ENCODE measurements at regions not wholly inside any gene's neighbourhood (a gene's known extent, or its start where the extent isn't known, plus 50 kb on each side); places are given as distances from the start of the nearest gene placed in this dataset.

DNA sequence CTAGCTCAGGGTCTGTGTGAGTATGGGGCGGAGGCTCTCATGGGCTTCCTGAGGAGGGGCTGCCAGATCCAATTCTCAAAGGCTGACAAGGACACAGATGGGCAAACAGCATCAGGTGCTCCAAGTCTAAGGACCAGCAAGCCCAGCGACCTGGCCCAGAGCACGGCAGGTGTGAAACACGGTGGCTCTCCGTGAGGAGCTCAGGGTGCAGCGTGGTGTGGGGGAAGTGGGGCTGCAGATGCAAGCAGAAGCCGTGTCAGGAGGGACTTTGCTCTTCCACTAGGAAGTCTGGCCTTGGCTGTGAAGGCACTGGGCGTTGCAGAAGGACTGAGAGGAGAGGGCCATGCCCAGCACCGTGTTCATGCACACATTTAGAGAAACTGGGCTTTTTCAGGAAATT, 420.0 kb downstream of the GADD45G start:
- no peak overlapping the region for H3K9ac ChIP-seq (ENCODE audit: low read length)
- no peaks in the 10 kb centered on the region for H3K9me3 ChIP-seq (ENCODE audit: control insufficient read depth, low read depth, low read length)

DNA sequence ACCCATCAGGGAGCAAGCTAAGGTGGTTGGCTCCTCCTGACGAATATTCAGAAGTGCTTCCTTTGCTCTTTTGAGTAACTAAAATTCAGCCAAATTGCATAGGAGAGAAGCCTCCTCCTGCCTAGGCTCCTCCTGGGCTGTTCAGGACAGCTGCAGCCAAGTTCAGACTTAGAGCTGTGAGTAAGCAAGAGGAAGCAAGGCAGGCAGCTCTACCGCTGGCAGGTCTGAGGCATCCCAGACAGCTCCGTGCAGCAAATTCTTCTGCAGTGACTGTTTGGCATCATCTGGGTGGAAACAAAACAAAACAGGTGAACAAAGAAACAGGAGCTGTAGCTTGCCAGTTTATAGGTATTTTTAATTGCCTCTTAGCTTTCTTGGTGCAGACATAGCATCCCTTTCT, 421.0 kb downstream of the GADD45G start:
- no peak overlapping the region for H3K9ac ChIP-seq (ENCODE audit: low read length)
- no peaks in the 10 kb centered on the region for H3K36me3 ChIP-seq (ENCODE audit: control insufficient read depth, low read depth, low read length)
- H3K27ac ChIP-seq (ENCODE audit: low read length), result no peak overlapping the region
- H3K4me3 ChIP-seq (ENCODE audit: low read length), result no peak overlapping the region
- H3K9me3 ChIP-seq (ENCODE audit: control insufficient read depth, low read depth, low read length), result no peaks in the 10 kb centered on the region
- peaks cover 22% of the 10 kb centered on the region for H3K4me1 ChIP-seq (ENCODE audit: control insufficient read depth, low read depth, low read length)
- H3K27me3 ChIP-seq (ENCODE audit: control insufficient read depth, insufficient read depth, low read length), result no peaks in the 10 kb centered on the region

More for the DNA sequence above, 420.0 kb downstream of the GADD45G start:
- H3K36me3 ChIP-seq (ENCODE audit: control insufficient read depth, low read depth, low read length), result no peaks in the 10 kb centered on the region
- H3K4me3 ChIP-seq (ENCODE audit: low read length), result no peak overlapping the region
- H3K27ac ChIP-seq (ENCODE audit: low read length), result no peak overlapping the region
- H3K27me3 ChIP-seq (ENCODE audit: control insufficient read depth, insufficient read depth, low read length), result no peaks in the 10 kb centered on the region
- H3K4me1 ChIP-seq (ENCODE audit: control insufficient read depth, low read depth, low read length), result peaks cover 17% of the 10 kb centered on the region

DNA sequence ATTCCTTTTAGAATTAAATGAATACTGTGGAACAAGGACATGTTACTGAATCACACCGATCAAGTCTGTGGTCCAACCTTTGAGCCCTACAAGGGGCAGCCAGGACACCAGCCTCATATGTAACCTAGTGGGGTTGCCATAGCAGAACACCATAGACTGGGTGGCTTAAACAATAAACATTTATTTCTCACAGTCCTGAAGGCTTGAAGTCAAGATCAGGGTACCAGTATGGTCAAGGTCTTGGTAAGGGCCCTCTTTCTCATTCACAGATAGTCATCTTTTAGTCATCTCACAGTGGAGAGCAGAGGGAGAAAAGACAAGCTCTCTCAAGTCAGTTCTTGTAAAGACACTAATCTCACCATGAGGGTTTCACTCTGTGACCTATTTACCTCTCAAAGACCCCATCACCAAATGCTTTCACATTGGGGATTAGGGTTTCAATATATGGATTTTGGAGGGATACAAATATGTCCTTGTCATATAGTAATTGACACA, 422.5 kb downstream of the GADD45G start:
- H3K27ac ChIP-seq (ENCODE audit: low read length), result no peak overlapping the region
- no peaks in the 10 kb centered on the region for H3K36me3 ChIP-seq (ENCODE audit: control insufficient read depth, low read depth, low read length)
- H3K9me3 ChIP-seq (ENCODE audit: control insufficient read depth, low read depth, low read length), result no peaks in the 10 kb centered on the region
- H3K4me1 ChIP-seq (ENCODE audit: control insufficient read depth, low read depth, low read length), result peaks cover 22% of the 10 kb centered on the region
- H3K27me3 ChIP-seq (ENCODE audit: control insufficient read depth, insufficient read depth, low read length), result no peaks in the 10 kb centered on the region
- no peak overlapping the region for H3K9ac ChIP-seq (ENCODE audit: low read length)
- H3K4me3 ChIP-seq (ENCODE audit: low read length), result no peak overlapping the region

DNA sequence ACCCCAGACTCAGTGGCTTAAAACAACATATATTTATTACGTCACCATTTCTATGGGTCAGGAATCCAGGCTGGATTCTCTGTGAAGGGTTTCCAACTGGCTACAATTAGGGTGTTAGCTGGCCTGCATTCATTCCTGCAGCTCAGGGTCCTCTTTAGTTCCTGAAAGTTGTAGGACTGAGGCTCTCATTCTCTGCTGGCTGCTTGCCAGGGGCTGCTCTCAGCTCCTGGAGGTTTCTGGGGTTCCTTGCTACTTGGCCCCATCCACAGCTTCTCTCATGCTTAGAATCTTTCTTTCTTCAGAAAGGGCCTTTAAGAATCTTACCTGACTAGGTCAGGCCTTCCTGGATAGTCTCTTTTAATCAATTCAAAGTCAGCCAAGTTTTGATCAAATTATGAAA, 424.6 kb downstream of the GADD45G start:
- Histone ChIP-seq H3K9me3 (ENCODE audit: control insufficient read depth, low read depth, low read length) (no peaks in the 10 kb centered on the region), H3K4me3 (ENCODE audit: low read length) (no peak overlapping the region), H3K27ac (ENCODE audit: low read length) (no peak overlapping the region), H3K9ac (ENCODE audit: low read length) (no peak overlapping the region), H3K27me3 (ENCODE audit: control insufficient read depth, insufficient read depth, low read length) (no peaks in the 10 kb centered on the region), H3K4me1 (ENCODE audit: control insufficient read depth, low read depth, low read length) (peaks cover 26% of the 10 kb centered on the region), H3K36me3 (ENCODE audit: control insufficient read depth, low read depth, low read length) (no peaks in the 10 kb centered on the region)

DNA sequence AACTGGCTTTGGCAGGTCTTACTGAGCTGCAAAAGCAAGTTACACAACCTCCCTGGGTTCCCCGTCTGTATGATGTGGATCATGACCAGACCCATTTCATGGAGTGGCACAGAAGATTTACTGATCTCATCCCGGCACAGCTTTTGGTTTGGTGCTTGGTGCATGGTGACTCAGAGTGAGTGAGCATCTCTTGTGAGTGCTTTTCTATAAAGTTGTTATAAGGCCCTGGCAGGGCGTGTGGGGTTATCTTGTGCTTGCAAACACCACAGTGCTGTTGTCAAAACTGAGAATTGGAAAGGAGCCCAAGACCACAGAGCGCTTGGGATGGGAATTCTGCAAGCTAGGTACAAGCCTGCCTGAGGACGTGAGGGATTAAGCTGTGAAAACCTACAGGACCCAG, 425.2 kb downstream of the GADD45G start:
- Histone ChIP-seq H3K36me3 (ENCODE audit: control insufficient read depth, low read depth, low read length) (no peaks in the 10 kb centered on the region), H3K27ac (ENCODE audit: low read length) (no peak overlapping the region), H3K4me3 (ENCODE audit: low read length) (no peak overlapping the region), H3K9ac (ENCODE audit: low read length) (no peak overlapping the region), H3K4me1 (ENCODE audit: control insufficient read depth, low read depth, low read length) (peaks cover 32% of the 10 kb centered on the region), H3K27me3 (ENCODE audit: control insufficient read depth, insufficient read depth, low read length) (no peaks in the 10 kb centered on the region), H3K9me3 (ENCODE audit: control insufficient read depth, low read depth, low read length) (no peaks in the 10 kb centered on the region)

DNA sequence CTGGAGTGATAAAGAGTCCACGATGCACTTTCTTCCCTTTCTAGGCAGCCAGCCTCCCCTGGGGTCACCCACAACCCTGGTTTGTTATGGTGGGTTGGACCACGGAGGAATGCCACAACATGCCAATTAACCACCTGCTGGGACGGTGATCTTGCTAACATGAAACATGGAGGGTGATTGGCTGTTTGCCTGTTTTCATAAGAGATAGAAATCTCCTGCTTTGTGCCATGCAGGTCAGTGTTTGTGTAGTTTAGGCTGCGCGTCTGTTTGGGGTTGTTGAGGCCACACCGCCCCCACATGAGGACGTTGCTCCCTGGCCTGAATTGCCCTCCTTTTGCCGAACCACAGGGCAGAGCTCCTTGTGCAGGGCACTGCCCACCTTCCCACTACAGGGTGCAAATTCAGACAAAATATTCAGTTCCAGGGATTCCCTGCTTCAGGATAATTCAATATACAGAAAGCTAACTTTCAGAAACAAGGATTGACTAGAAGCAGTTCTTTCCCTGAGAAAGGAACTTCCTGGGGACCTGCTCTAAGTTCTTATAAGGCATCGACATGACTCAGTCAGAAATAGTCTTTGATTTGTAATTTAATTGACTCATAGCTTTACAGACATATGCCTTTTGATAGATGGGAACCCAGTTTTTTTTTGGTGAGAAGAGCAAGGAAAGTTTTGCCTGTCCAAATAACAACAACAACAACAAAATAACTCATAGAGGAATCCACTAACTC, 427.6 kb downstream of the GADD45G start:
- H3K9ac ChIP-seq (ENCODE audit: low read length), result no peak overlapping the region

DNA sequence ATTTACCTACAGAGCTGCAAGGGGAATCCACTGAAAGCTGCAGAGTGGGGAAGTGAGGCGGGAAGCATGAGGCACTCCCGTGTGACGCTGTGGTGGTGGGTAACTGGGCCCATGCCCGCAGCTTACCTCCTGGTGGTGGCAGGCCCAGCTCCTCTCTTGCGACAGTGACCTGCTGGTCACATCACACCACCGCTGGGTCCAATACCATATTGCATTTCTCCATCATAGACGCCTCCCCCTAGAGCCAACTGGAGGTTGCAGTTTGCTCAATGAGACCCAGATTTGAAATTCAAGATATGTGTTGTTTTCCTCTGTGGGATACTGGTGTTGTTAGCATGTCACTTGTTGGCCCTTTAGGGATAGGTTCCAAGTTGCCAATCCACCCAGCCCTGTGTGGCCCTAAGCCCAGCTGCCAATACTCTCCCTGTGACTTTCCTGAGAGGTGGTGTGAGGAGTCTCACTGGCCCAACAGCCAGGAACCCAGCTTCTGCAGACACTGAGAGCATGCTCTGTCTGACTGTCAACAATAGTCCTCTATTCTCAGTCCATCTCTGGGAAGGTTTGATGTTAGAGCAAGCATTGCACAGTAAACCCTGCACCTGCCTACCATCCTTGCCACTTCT, 428.3 kb downstream of the GADD45G start:
- Histone ChIP-seq H3K27me3 (ENCODE audit: control insufficient read depth, insufficient read depth, low read length) (no peaks in the 10 kb centered on the region), H3K4me1 (ENCODE audit: control insufficient read depth, low read depth, low read length) (peaks cover 21% of the 10 kb centered on the region), H3K4me3 (ENCODE audit: low read length) (no peak overlapping the region), H3K9me3 (ENCODE audit: control insufficient read depth, low read depth, low read length) (no peaks in the 10 kb centered on the region), H3K36me3 (ENCODE audit: control insufficient read depth, low read depth, low read length) (no peaks in the 10 kb centered on the region), H3K27ac (ENCODE audit: low read length) (no peak overlapping the region), H3K9ac (ENCODE audit: low read length) (no peak overlapping the region)

More for the DNA sequence above, 427.6 kb downstream of the GADD45G start:
- H3K4me3 ChIP-seq (ENCODE audit: low read length), result no peak overlapping the region
- H3K27me3 ChIP-seq (ENCODE audit: control insufficient read depth, insufficient read depth, low read length), result no peaks in the 10 kb centered on the region
- H3K9me3 ChIP-seq (ENCODE audit: control insufficient read depth, low read depth, low read length), result no peaks in the 10 kb centered on the region
- no peak overlapping the region for H3K27ac ChIP-seq (ENCODE audit: low read length)
- peaks cover 20% of the 10 kb centered on the region for H3K4me1 ChIP-seq (ENCODE audit: control insufficient read depth, low read depth, low read length)
- no peaks in the 10 kb centered on the region for H3K36me3 ChIP-seq (ENCODE audit: control insufficient read depth, low read depth, low read length)

DNA sequence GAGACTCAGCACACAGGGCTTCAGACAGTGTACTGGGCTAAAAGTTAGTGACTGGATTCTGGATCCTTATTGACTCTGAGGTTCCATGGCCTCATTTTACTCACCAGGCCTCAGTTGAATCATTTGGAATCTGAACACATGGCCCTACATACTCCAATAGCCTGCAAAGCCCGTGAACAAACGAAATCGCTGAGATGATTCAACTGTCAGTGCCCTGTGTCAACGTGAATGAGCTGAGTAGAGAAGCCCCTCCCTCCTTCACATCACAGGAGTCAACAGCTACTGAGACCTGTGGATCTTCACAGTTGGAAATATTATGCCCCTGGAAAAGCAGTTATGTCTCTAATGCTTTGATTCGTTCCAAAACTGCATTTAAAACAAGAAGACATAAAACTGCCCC, 429.3 kb downstream of the GADD45G start:
- Histone ChIP-seq H3K27me3 (ENCODE audit: control insufficient read depth, insufficient read depth, low read length) (no peaks in the 10 kb centered on the region), H3K4me3 (ENCODE audit: low read length) (no peak overlapping the region), H3K4me1 (ENCODE audit: control insufficient read depth, low read depth, low read length) (peaks cover 21% of the 10 kb centered on the region), H3K9me3 (ENCODE audit: control insufficient read depth, low read depth, low read length) (no peaks in the 10 kb centered on the region), H3K36me3 (ENCODE audit: control insufficient read depth, low read depth, low read length) (no peaks in the 10 kb centered on the region), H3K9ac (ENCODE audit: low read length) (no peak overlapping the region), H3K27ac (ENCODE audit: low read length) (no peak overlapping the region)

DNA sequence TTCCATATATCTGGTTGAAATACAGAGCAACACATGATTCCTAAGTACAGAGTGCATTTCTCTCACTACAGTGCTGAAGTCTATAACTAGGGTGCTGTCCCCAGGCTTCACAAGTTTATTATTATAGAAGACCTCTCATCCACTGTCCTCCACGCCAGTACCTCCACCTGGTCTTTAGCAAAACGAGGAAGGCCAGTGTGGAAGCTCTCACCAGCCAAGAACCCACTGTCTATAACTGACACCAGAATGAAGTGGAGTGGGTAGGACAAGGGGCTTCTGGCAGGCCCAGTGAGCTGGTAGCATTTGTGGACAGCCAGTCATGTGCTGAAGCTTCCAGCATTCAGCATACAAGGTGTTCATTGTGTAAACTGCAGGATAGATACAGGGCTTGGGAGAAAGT, 430.7 kb downstream of the GADD45G start:
- Histone ChIP-seq H3K9ac (ENCODE audit: low read length) (no peak overlapping the region), H3K27ac (ENCODE audit: low read length) (no peak overlapping the region), H3K27me3 (ENCODE audit: control insufficient read depth, insufficient read depth, low read length) (no peaks in the 10 kb centered on the region), H3K4me3 (ENCODE audit: low read length) (no peak overlapping the region), H3K4me1 (ENCODE audit: control insufficient read depth, low read depth, low read length) (peaks cover 18% of the 10 kb centered on the region), H3K36me3 (ENCODE audit: control insufficient read depth, low read depth, low read length) (no peaks in the 10 kb centered on the region), H3K9me3 (ENCODE audit: control insufficient read depth, low read depth, low read length) (no peaks in the 10 kb centered on the region)

DNA sequence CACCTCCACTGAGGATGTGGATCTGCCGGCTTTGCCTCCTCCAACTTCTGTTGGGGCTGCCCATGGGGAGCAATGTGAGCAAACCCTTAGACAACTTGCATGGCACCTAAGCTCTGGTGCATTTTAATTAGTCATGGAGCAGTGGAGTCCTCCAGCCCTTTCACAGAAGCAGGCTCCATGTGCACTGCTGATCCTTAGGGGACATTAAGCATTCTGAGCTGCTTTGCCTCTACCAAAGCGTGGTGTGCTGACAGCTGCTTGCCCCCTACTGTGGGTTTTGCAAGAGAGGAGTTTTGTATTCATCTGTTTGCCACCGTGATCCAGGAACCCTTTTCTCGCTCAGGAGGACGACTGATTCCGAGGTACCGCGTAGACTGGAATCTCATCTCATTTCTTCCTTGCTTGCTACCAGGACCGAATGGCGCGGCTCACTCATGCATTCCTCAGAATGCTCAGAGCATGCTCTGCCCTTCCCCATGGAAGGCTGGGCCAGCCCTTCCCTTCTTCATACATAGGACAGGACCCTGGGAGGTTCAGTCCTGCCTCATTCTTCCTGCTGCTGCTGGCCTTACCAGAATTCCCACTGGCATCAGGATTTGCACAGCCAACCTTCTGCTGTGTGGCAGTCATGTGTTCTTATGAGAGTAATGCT, 432.5 kb downstream of the GADD45G start:
- Histone ChIP-seq H3K9me3 (ENCODE audit: control insufficient read depth, low read depth, low read length) (no peaks in the 10 kb centered on the region), H3K4me1 (ENCODE audit: control insufficient read depth, low read depth, low read length) (peaks cover 16% of the 10 kb centered on the region), H3K4me3 (ENCODE audit: low read length) (no peak overlapping the region), H3K36me3 (ENCODE audit: control insufficient read depth, low read depth, low read length) (no peaks in the 10 kb centered on the region), H3K27me3 (ENCODE audit: control insufficient read depth, insufficient read depth, low read length) (no peaks in the 10 kb centered on the region), H3K27ac (ENCODE audit: low read length) (no peak overlapping the region), H3K9ac (ENCODE audit: low read length) (no peak overlapping the region)

DNA sequence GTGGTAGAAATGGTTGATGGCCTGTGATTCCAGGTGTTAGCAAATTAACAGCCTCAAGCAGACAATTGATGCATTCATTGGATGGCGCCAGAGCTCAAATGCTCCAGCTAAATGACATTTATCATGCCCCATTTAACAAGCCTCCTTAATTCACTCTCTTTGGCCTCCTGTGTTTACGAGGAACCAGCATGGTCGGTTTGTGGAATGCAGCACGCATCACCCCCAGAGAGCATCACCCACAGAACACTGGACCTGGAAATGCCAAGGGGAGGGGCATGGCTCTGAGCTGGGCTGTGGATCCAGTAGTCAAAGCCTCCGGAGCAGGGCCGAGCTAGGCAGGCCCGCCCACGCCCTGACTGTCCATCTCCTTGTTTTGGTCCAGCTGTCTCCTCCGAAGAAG, 434.0 kb downstream of the GADD45G start:
- no peaks in the 10 kb centered on the region for H3K9me3 ChIP-seq (ENCODE audit: control insufficient read depth, low read depth, low read length)
- H3K36me3 ChIP-seq (ENCODE audit: control insufficient read depth, low read depth, low read length), result no peaks in the 10 kb centered on the region
- H3K4me3 ChIP-seq (ENCODE audit: low read length), result no peak overlapping the region
- no peaks in the 10 kb centered on the region for H3K27me3 ChIP-seq (ENCODE audit: control insufficient read depth, insufficient read depth, low read length)
- no peak overlapping the region for H3K27ac ChIP-seq (ENCODE audit: low read length)
- H3K4me1 ChIP-seq (ENCODE audit: control insufficient read depth, low read depth, low read length), result peaks cover 16% of the 10 kb centered on the region
- no peak overlapping the region for H3K9ac ChIP-seq (ENCODE audit: low read length)
